ENCODE measurements at regions not wholly inside any gene's neighbourhood (a gene's known extent, or its start where the extent isn't known, plus 50 kb on each side); places are given as distances from the start of the nearest gene placed in this dataset.

DNA sequence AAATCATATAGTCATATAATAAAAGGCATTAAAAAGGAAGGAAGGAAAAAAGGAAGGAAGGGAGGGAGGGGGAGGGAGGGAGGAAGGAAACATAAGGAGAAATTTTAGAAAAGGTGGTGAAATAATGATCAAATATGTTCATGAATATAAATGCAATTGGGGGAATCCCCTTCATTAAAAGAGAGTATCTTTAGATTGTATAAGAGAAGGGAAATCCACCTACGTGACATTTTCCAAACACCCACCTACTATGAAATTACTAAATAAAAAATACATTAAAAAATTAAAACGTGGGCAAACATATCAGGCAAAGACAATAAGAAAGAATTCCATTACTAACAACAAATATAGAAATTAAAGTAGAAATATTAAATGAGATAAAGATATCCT lies 203.4 kb upstream of the PARD3B start:
- Histone ChIP-seq H3K9ac (ENCODE audit: insufficient read depth, low read length) (no peak overlapping the region), H3K27ac (ENCODE audit: insufficient read depth, low read length) (no peak overlapping the region), H3K9me3 (ENCODE audit: control insufficient read depth, insufficient read depth, low read depth, low read length) (no peaks in the 10 kb centered on the region), H3K79me2 (ENCODE audit: control insufficient read depth, insufficient read depth, low read length) (no peaks in the 10 kb centered on the region), H4K20me1 (ENCODE audit: control insufficient read depth, extremely low read depth, insufficient read depth, low read length) (no peaks in the 10 kb centered on the region), H3K4me3 (replicated peaks in 1 of 4; ENCODE audit: control extremely low read depth in 1 of 4, insufficient read depth in 1 of 4, low read depth in 3 of 4, low read length in 4 of 4) (no peak overlapping the region), H3K27me3 (ENCODE audit: control insufficient read depth, insufficient read depth, low read length) (no peaks in the 10 kb centered on the region), H3K4me1 (ENCODE audit: control insufficient read depth, extremely low read depth, insufficient read depth, low read length) (no peaks in the 10 kb centered on the region), H2AFZ (ENCODE audit: low read length) (no peak overlapping the region), H3K36me3 (ENCODE audit: control insufficient read depth, insufficient read depth, low read length) (no peaks in the 10 kb centered on the region), H3K4me2 (ENCODE audit: extremely low read depth, insufficient read depth, low read length) (no peak overlapping the region)
- no peak for TF ChIP-seq CTCF (conservative IDR thresholded peaks at IDR 0.05 in 1 of 2, IDR thresholded peaks at IDR 0.05 in 1 of 2; ENCODE audit: low read depth in 1 of 2, low read length in 2 of 2)
- TF ChIP-seq EZH2 (IDR thresholded peaks at IDR 0.05; ENCODE audit: low read length, missing control alignments): no peak
- no peak for DNase-seq (ENCODE audit: low read depth in 2 of 2)

GRCh38 chr2:204343685-204344084 lies 201.6 kb upstream of the PARD3B start:
- H3K4me2 ChIP-seq (ENCODE audit: extremely low read depth, insufficient read depth, low read length): no peak overlapping the region

GRCh38 chr2:204344119-204344518 lies 201.2 kb upstream of the PARD3B start:
- no peak overlapping the region for H3K9ac ChIP-seq (ENCODE audit: insufficient read depth, low read length)
- H3K4me3 ChIP-seq (replicated peaks in 1 of 4; ENCODE audit: control extremely low read depth in 1 of 4, insufficient read depth in 1 of 4, low read depth in 3 of 4, low read length in 4 of 4): no peak overlapping the region
- no peaks in the 10 kb centered on the region for H3K36me3 ChIP-seq (ENCODE audit: control insufficient read depth, insufficient read depth, low read length)
- H3K4me2 ChIP-seq (ENCODE audit: extremely low read depth, insufficient read depth, low read length): no peak overlapping the region
- H3K9me3 ChIP-seq (ENCODE audit: control insufficient read depth, insufficient read depth, low read depth, low read length): no peaks in the 10 kb centered on the region
- no peak overlapping the region for H3K27ac ChIP-seq (ENCODE audit: insufficient read depth, low read length)
- no peaks in the 10 kb centered on the region for H3K79me2 ChIP-seq (ENCODE audit: control insufficient read depth, insufficient read depth, low read length)
- TF ChIP-seq CTCF (conservative IDR thresholded peaks at IDR 0.05 in 1 of 2, IDR thresholded peaks at IDR 0.05 in 1 of 2; ENCODE audit: low read depth in 1 of 2, low read length in 2 of 2) (no peak), EZH2 (IDR thresholded peaks at IDR 0.05; ENCODE audit: low read length, missing control alignments) (no peak)
- H4K20me1 ChIP-seq (ENCODE audit: control insufficient read depth, extremely low read depth, insufficient read depth, low read length): no peaks in the 10 kb centered on the region
- H2AFZ ChIP-seq (ENCODE audit: low read length): no peak overlapping the region
- H3K4me1 ChIP-seq (ENCODE audit: control insufficient read depth, extremely low read depth, insufficient read depth, low read length): no peaks in the 10 kb centered on the region
- H3K27me3 ChIP-seq (ENCODE audit: control insufficient read depth, insufficient read depth, low read length): no peaks in the 10 kb centered on the region
- no peak for DNase-seq (ENCODE audit: low read depth in 2 of 2)

More at GRCh38 chr2:204343685-204344084, 201.6 kb upstream of the PARD3B start:
- no peak overlapping the region for H3K9ac ChIP-seq (ENCODE audit: insufficient read depth, low read length)
- H4K20me1 ChIP-seq (ENCODE audit: control insufficient read depth, extremely low read depth, insufficient read depth, low read length): no peaks in the 10 kb centered on the region
- no peak overlapping the region for H3K27ac ChIP-seq (ENCODE audit: insufficient read depth, low read length)
- no peaks in the 10 kb centered on the region for H3K4me1 ChIP-seq (ENCODE audit: control insufficient read depth, extremely low read depth, insufficient read depth, low read length)
- no peaks in the 10 kb centered on the region for H3K79me2 ChIP-seq (ENCODE audit: control insufficient read depth, insufficient read depth, low read length)
- no peaks in the 10 kb centered on the region for H3K36me3 ChIP-seq (ENCODE audit: control insufficient read depth, insufficient read depth, low read length)
- H3K4me3 ChIP-seq (replicated peaks in 1 of 4; ENCODE audit: control extremely low read depth in 1 of 4, insufficient read depth in 1 of 4, low read depth in 3 of 4, low read length in 4 of 4): no peak overlapping the region
- DNase-seq (ENCODE audit: low read depth in 2 of 2): no peak
- H3K27me3 ChIP-seq (ENCODE audit: control insufficient read depth, insufficient read depth, low read length): no peaks in the 10 kb centered on the region
- H2AFZ ChIP-seq (ENCODE audit: low read length): no peak overlapping the region
- TF ChIP-seq CTCF (conservative IDR thresholded peaks at IDR 0.05 in 1 of 2, IDR thresholded peaks at IDR 0.05 in 1 of 2; ENCODE audit: low read depth in 1 of 2, low read length in 2 of 2) (no peak), EZH2 (IDR thresholded peaks at IDR 0.05; ENCODE audit: low read length, missing control alignments) (no peak)
- H3K9me3 ChIP-seq (ENCODE audit: control insufficient read depth, insufficient read depth, low read depth, low read length): no peaks in the 10 kb centered on the region
